RWPE1 (cell line): ENCODE measurements at regions not wholly inside any gene's neighbourhood (a gene's known extent, or its start where the extent isn't known, plus 50 kb on each side); places are given as distances from the start of the nearest gene placed in this dataset.
A peak's percentile ranks its signal among the peaks of the same experiment; 100 is the strongest.

Experiments used
- CTCF ChIA-PET: fragments of 350-600 bp; sonication (Branson Sonifier 250); formaldehyde crosslinking; extraction: SDS; loops from one replicate; lab custom pipeline; 2021; lab: Yijun Ruan, JAX
- POLR2A ChIA-PET: fragments of 400-600 bp; formaldehyde crosslinking; extraction: SDS; loops from one replicate; lab custom pipeline; 2020; ENCODE audit warnings: antibody characterized with exemption; ENCODE audit not compliant: low non-redundant PET; lab: Yijun Ruan, JAX
- DNase-seq: peaks from one replicate; pipeline ENCODE4 v3.0.0; 2012; ENCODE audit warnings: low spot score
- H3K27ac ChIP-seq: fragments of 450-650 bp; 2 replicates; pipeline ENCODE4 v1.5.1; 2017
- CTCF ChIP-seq: fragments of 450-650 bp; conservative IDR thresholded peaks from 2 replicates; pipeline ENCODE4 v1.5.1; 2017; ENCODE audit warnings: low read depth, mild to moderate bottlenecking

- H3K27ac ChIP-seq = no peak overlapping the region
- CTCF ChIA-PET = no interaction called here
- TF ChIP-seq CTCF = no peak
- POLR2A ChIA-PET = no interaction called here
- DNase-seq = no peak
Observed at GRCh38 chr6:112626468-112627082, 279.4 kb downstream of the RFPL4B start.

GRCh38 chr6:112634376-112634775 lies 287.2 kb downstream of the RFPL4B start:
- no peak for DNase-seq
- POLR2A ChIA-PET = no interaction called here
- CTCF ChIA-PET = no interaction called here
- TF ChIP-seq CTCF = no peak
- H3K27ac ChIP-seq = no peak overlapping the region

- POLR2A ChIA-PET = no interaction called here
- no peak for TF ChIP-seq CTCF
- no peak overlapping the region for H3K27ac ChIP-seq
- no peak for DNase-seq
- CTCF ChIA-PET = no interaction called here
Observed at GRCh38 chr6:112636650-112637262, 289.6 kb downstream of the RFPL4B start.

GRCh38 chr6:112639391-112639831 lies 292.3 kb downstream of the RFPL4B start:
- CTCF ChIA-PET = no interaction called here
- POLR2A ChIA-PET = no interaction called here
- no peak overlapping the region for H3K27ac ChIP-seq
- TF ChIP-seq CTCF = no peak
- peak; percentile 8 for DNase-seq

GRCh38 chr6:112640891-112641290 lies 293.8 kb downstream of the RFPL4B start:
- POLR2A ChIA-PET = no interaction called here
- CTCF ChIA-PET = no interaction called here
- no peak for TF ChIP-seq CTCF
- no peak for DNase-seq
- no peak overlapping the region for H3K27ac ChIP-seq

- ChIA-PET POLR2A (no interaction called here), CTCF (interaction anchor here (0.5 to 0.6 kb wide), 3 partner anchors 210 to 1058 kb away, joined by 3 read pairs; no protein-coding TSS in a partner anchor)
- TF ChIP-seq CTCF = no peak
- DNase-seq = no peak
- H3K27ac ChIP-seq = no peak overlapping the region
Observed at GRCh38 chr6:112649853-112650252, 302.7 kb downstream of the RFPL4B start.
